ENCODE measurements at regions not wholly inside any gene's neighbourhood (a gene's known extent, or its start where the extent isn't known, plus 50 kb on each side); places are given as distances from the start of the nearest gene placed in this dataset.

DNA sequence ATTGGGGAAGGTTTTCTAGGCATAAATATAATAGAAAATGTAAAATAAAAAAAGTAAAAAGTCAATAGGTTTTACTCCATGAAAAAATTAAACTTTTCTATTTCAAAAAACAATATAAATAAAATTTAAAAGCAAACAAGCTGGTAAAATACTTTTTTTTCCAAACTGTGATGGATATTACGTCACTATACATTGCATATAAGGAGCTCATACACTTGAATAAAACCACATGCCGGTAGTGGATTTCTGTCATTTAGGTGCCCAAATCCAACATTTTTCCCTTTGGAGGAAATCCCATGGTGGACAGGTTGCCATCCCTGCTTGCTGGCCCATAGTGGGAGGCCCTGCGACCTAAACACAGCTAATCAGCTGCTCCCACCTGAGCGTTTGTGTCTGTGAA lies 289.4 kb upstream of the HNRNPA3 start:
- TF ChIP-seq, protein P1, sequence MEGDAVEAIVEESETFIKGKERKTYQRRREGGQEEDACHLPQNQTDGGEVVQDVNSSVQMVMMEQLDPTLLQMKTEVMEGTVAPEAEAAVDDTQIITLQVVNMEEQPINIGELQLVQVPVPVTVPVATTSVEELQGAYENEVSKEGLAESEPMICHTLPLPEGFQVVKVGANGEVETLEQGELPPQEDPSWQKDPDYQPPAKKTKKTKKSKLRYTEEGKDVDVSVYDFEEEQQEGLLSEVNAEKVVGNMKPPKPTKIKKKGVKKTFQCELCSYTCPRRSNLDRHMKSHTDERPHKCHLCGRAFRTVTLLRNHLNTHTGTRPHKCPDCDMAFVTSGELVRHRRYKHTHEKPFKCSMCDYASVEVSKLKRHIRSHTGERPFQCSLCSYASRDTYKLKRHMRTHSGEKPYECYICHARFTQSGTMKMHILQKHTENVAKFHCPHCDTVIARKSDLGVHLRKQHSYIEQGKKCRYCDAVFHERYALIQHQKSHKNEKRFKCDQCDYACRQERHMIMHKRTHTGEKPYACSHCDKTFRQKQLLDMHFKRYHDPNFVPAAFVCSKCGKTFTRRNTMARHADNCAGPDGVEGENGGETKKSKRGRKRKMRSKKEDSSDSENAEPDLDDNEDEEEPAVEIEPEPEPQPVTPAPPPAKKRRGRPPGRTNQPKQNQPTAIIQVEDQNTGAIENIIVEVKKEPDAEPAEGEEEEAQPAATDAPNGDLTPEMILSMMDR (conservative IDR thresholded peaks at IDR 0.05; ENCODE audit: low read length) = no peak
- TF ChIP-seq EZH2phosphoT487 (IDR thresholded peaks at IDR 0.05; ENCODE audit: borderline replicate concordance, low read depth, low read length) = no peak
